Neural progenitor cell (in vitro differentiated cells): ENCODE measurements at regions not wholly inside any gene's neighbourhood (a gene's known extent, or its start where the extent isn't known, plus 50 kb on each side); places are given as distances from the start of the nearest gene placed in this dataset.

ENCODE experiments used
- CTCF ChIP-seq: fragments of 200-600 bp; sonication (generic); IDR thresholded peaks from 2 replicates; pipeline ENCODE4 v1.5.1; 2017; ENCODE audit warnings: antibody characterized with exemption, mild to moderate bottlenecking
- EZH2 ChIP-seq: fragments of 200-600 bp; sonication (generic); IDR thresholded peaks from 2 replicates; pipeline ENCODE4 v1.6.1; 2017; ENCODE audit warnings: antibody characterized with exemption, mild to moderate bottlenecking, moderate library complexity
- EZH2phosphoT487 ChIP-seq: fragments of 200-600 bp; sonication (generic); IDR thresholded peaks from 2 replicates; pipeline ENCODE4 v1.6.1; 2017; ENCODE audit warnings: antibody characterized with exemption

GRCh38 chr12:17076811-17077210 is 470.8 kb upstream of the LMO3 start:
- TF ChIP-seq CTCF, result no peak
- no peak for TF ChIP-seq EZH2
- TF ChIP-seq EZH2phosphoT487, result no peak
